Left ventricle myocardium inferior (tissue), 1 donor: ENCODE measurements at regions not wholly inside any gene's neighbourhood (a gene's known extent, or its start where the extent isn't known, plus 50 kb on each side); places are given as distances from the start of the nearest gene placed in this dataset.

ENCODE experiments used
- DNase-seq: peaks from one replicate; pipeline ENCODE4 v3.0.0-alpha.2; 2020
- H3K27ac ChIP-seq: fragments of 200-600 bp; replicated peaks from 2 replicates; pipeline ENCODE4 v1.8.0; 2021
- H3K27me3 ChIP-seq: fragments of 200-600 bp; 2 replicates; pipeline ENCODE4 v1.8.0; 2021; ENCODE audit warnings: low read depth
- H3K36me3 ChIP-seq: fragments of 200-600 bp; 2 replicates; pipeline ENCODE4 v1.8.0; 2021
- H3K4me1 ChIP-seq: fragments of 200-600 bp; 2 replicates; pipeline ENCODE4 v1.8.0; 2021
- H3K4me3 ChIP-seq: fragments of 200-600 bp; 2 replicates; pipeline ENCODE4 v1.8.0; 2021; ENCODE audit warnings: mild to moderate bottlenecking, moderate library complexity
- H3K9me3 ChIP-seq: fragments of 200-600 bp; replicated peaks from 2 replicates; pipeline ENCODE4 v1.8.0; 2021
- intact Hi-C: fragments of 100-400 bp; cut with micrococcal nuclease; formaldehyde crosslinking; loops from one replicate; pipeline ENCODE4 v1.11.0; 2022
- TF ChIP-seq, protein P1 (sequence below): fragments of 200-600 bp; IDR thresholded peaks from 2 replicates; pipeline ENCODE4 v1.8.0; 2021; ENCODE audit warnings: antibody characterized with exemption, mild to moderate bottlenecking, borderline replicate concordance
- donor health status: DM: no; HTN: yes; CAD: no; lungs with severe emphysema.

- Histone ChIP-seq H3K4me3 (no peak overlapping the region), H3K9me3 (no peaks in the 10 kb centered on the region), H3K36me3 (no peaks in the 10 kb centered on the region), H3K27me3 (peaks cover 59% of the 10 kb centered on the region), H3K4me1 (no peaks in the 10 kb centered on the region), H3K27ac (no peak overlapping the region)
- TF ChIP-seq, protein P1, sequence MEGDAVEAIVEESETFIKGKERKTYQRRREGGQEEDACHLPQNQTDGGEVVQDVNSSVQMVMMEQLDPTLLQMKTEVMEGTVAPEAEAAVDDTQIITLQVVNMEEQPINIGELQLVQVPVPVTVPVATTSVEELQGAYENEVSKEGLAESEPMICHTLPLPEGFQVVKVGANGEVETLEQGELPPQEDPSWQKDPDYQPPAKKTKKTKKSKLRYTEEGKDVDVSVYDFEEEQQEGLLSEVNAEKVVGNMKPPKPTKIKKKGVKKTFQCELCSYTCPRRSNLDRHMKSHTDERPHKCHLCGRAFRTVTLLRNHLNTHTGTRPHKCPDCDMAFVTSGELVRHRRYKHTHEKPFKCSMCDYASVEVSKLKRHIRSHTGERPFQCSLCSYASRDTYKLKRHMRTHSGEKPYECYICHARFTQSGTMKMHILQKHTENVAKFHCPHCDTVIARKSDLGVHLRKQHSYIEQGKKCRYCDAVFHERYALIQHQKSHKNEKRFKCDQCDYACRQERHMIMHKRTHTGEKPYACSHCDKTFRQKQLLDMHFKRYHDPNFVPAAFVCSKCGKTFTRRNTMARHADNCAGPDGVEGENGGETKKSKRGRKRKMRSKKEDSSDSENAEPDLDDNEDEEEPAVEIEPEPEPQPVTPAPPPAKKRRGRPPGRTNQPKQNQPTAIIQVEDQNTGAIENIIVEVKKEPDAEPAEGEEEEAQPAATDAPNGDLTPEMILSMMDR = no peak
- DNase-seq = no peak
- intact Hi-C loops = no loop called here
Measured at GRCh38 chr1:2885001-2885400, 83.5 kb upstream of the TTC34 start.

GRCh38 chr1:2886631-2887030, 85.1 kb upstream of the TTC34 start:
- peaks cover 60% of the 10 kb centered on the region for H3K27me3 ChIP-seq

DNA sequence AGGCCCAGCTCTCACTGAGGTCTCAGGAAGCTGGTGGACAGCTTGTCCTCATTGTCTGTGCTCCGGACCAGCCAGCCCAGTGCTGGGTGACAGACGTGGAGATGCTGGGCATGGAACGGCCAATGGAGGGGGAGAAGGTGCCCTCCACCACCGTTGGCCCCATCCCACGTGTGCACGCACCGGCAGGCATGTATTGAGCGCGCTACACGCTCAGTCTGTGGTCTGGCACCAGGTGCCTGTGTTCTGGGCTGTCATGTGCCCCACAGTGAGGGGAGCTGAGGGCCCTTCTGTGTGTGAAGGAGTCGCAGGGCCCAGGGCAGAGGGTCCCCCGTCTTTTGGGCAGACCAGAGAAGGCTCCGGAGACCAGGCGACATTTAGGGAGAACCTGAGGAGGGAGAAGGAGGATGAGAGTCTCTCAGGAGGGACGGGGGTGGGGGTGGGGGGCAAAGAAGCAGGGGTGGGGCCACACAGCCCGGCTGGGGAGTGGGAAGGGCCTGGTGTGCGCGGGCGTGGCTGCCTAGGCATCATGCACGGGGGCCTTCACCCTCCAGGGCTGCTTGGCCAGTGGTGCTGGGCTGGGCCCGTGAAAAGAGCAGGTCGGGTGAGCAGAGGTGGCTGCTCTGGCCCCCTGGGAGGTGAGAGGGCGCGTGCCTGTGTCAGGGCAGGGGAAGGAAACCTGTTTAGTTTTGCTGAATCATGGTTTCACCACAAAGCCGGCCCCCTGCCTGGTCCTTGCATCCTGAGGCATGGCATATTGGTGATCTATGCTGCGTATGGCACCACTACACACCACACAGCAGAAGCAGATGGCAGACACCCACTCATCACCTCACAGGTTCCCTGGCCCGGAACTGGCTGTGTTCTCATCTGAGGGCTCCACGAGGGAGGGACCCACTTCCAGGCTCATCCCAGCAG, 86.7 kb upstream of the TTC34 start:
- no peaks in the 10 kb centered on the region for H3K4me1 ChIP-seq
- intact Hi-C loops = no loop called here
- no peak overlapping the region for H3K27ac ChIP-seq
- H3K4me3 ChIP-seq = no peak overlapping the region
- H3K27me3 ChIP-seq = peaks cover 57% of the 10 kb centered on the region
- no peaks in the 10 kb centered on the region for H3K9me3 ChIP-seq
- TF ChIP-seq, protein P1 = no peak
- no peaks in the 10 kb centered on the region for H3K36me3 ChIP-seq
- DNase-seq = no peak

More at GRCh38 chr1:2886631-2887030, 85.1 kb upstream of the TTC34 start:
- Histone ChIP-seq H3K9me3 (no peaks in the 10 kb centered on the region), H3K36me3 (no peaks in the 10 kb centered on the region), H3K27ac (no peak overlapping the region), H3K4me1 (no peaks in the 10 kb centered on the region), H3K4me3 (no peak overlapping the region)
- TF ChIP-seq, protein P1 = no peak
- intact Hi-C loops = no loop called here
- DNase-seq = no peak

DNA sequence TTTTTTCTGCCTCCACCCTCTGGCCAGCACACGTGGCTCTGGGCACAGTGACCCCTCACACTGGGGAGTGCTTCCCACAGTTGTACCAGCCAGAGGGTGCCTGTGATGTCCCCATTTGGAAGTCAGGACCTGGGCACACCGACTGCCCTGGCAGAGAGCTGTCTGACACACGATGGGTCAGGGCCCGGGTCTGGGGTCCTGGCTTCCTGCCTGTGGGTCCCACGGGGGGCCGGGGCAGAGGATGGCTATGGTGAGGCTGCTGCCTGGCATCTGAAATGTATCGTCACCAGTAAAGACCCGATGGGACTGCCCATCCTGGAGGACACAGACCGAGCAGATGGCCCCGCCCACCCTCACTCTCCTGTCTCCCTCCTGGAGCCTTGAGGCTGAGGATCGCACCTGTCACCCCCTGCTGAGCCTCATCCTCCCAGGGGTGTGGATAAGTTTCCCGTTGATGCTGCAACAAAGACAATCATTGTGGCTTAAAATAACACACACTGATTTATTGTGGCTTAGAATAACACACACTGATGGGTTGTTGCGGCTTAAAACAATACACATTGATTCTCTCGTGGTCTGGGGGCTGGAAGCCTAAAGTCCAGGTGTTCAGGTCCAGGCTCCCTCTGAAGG, 88.8 kb upstream of the TTC34 start:
- intact Hi-C loops = no loop called here
- H3K27me3 ChIP-seq = peaks cover 55% of the 10 kb centered on the region
- TF ChIP-seq, protein P1 = no peak
- no peaks in the 10 kb centered on the region for H3K4me1 ChIP-seq
- no peak overlapping the region for H3K27ac ChIP-seq
- no peak overlapping the region for H3K4me3 ChIP-seq
- DNase-seq = no peak
- no peaks in the 10 kb centered on the region for H3K36me3 ChIP-seq
- H3K9me3 ChIP-seq = no peaks in the 10 kb centered on the region

GRCh38 chr1:2891923-2892448, 90.5 kb upstream of the TTC34 start:
- intact Hi-C loops = no loop called here
- no peaks in the 10 kb centered on the region for H3K9me3 ChIP-seq
- TF ChIP-seq, protein P1 = no peak
- no peak overlapping the region for H3K4me3 ChIP-seq
- H3K27me3 ChIP-seq = peaks cover 55% of the 10 kb centered on the region
- no peaks in the 10 kb centered on the region for H3K36me3 ChIP-seq
- DNase-seq = no peak
- H3K4me1 ChIP-seq = no peaks in the 10 kb centered on the region
- no peak overlapping the region for H3K27ac ChIP-seq
